HuH-7.5 (cell line): ENCODE measurements at regions not wholly inside any gene's neighbourhood (a gene's known extent, or its start where the extent isn't known, plus 50 kb on each side); places are given as distances from the start of the nearest gene placed in this dataset.
"Not testable (repeated sequence)": the region's sequence is repeated elsewhere in the genome, so short reads cannot be mapped to it uniquely, and the experiment has no call there.

Source experiments
- DNase-seq: peaks from one replicate; pipeline ENCODE4 v3.0.0; 2011; ENCODE audit warnings: low spot score

DNA sequence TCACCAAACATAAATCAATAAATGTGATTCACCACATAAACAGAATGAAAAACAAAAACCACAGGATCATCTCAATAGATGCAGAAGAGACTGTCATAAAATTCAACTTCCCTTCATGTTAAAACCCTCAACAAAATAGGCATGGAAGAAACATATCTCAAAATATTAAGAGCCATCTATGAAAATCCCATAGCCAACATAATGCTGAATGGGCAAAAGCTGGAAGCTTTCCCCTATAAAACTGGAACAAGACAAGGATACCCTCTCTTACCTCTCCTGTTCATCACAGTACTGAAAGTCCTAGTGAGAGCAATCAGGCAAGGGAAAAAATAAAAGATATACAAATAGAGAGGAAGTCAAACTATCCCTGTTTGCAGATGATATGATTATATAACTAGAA, 806.1 kb upstream of the MIR17HG start:
- no peak for DNase-seq

DNA sequence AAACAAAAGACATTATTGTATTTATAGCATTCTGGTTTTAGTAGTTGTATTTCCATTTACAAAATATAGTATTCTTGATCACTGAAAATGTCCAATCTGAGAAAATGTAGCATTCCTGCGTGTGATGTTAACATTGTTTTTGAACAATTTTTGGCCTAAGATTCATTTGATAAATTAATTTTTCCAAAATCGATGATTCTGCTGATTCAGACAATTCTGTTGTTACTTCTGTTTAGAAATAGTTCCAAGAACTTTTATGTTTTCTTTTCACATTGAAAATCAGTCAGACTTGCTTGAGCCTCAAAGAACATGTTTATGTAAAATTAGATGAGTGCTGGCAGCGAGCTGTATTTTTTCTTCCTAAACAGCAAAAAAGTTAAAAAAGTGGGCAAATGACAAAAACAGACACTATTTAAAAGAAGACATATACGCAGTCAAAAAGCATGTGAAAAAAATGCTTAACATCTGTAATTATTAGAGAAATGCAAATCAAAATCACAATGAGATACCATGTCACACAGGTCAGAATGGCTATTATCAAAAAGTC, 804.5 kb upstream of the MIR17HG start:
- no peak for DNase-seq

DNA sequence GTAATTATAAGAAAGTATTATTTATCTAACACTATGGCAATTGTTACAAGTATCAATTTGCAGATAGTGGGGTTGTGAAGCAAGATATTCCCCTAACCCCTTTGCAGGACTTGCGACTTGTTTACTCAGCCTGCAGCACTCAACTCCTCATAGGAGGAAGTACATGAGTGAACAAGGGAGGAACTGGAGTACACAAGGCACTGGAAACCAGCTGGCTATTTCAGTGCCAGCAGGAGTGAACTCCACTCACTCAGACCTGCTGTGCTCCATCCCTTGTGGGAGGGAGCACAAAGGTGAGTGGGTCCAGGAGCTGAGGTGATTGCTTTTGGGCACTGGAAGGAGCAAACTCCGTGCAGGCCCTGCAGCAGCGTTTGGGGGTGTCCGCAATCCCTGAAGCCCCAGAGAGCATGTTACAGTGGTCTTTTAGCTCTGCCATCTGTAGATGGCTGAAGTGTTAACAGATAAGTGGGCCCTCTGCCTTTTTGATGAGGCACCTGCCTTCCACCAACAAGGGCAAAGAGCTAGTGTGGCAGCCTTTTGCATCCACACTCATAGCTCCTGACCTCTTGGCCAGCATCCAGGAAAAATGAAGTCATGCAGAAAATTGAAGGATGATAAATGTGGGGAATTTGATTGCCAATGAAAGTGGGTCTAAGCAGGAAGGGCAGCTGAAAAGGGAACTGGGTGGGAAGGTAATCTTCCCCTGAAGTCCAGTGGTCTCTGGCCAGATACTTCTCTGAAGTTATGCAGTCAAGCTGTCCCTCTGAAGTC, 802.2 kb upstream of the MIR17HG start:
- no peak for DNase-seq

- DNase-seq, result no peak
These were observed 800.2 kb upstream of the MIR17HG start for GRCh38 chr13:90547272-90547790.

GRCh38 chr13:90551253-90551652, 796.2 kb upstream of the MIR17HG start:
- DNase-seq, result no peak

GRCh38 chr13:90552702-90553101, 794.8 kb upstream of the MIR17HG start:
- DNase-seq, result no peak

GRCh38 chr13:90553159-90553558, 794.3 kb upstream of the MIR17HG start:
- DNase-seq, result no peak

- DNase-seq, result no peak
These were observed 789.9 kb upstream of the MIR17HG start for GRCh38 chr13:90557626-90558025.

DNA sequence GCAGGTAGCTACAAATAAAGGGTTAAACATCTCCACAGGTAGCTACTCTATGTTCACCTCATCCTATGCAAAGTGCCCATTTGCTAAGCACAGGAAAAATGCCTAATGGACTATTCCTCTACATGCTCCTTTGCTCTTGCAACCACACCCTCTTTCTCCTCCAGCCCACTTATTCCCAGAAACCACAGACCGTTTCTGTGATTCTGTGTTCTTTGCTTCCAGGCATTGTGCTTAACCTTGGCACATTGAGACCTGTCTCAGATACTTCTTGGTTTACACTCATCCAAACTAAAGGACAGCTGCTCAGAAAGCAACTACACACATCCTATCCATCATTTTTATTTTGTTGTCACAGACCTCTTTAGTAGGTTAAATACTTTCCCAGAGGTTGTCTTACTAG, 785.0 kb upstream of the MIR17HG start:
- DNase-seq, result no peak

GRCh38 chr13:90564096-90564495, 783.4 kb upstream of the MIR17HG start:
- DNase-seq, result no peak

DNA sequence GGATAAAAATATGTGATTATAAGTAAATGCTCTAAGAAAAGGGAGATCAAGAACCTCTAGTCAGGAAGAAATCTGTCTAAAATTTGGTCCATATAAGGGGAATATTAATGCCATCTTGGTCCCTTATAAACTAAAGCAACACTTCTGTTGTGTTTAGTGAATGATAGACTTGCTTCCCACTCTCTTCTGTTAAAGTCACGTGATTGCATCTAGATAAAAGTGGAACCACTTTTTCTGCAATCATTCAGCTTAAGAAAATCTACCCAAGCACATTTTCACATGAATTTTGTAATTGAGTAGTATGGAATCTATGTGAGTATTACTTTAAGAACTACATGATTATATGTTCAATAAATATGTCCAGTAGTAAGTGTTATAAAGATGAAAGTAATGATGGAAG, 782.9 kb upstream of the MIR17HG start:
- no peak for DNase-seq

GRCh38 chr13:90565985-90566713, 781.3 kb upstream of the MIR17HG start:
- no peak for DNase-seq

GRCh38 chr13:90568165-90568564, 779.3 kb upstream of the MIR17HG start:
- no peak for DNase-seq

GRCh38 chr13:90576067-90576466, 771.4 kb upstream of the MIR17HG start:
- DNase-seq, result no peak

GRCh38 chr13:90577726-90578125, 769.8 kb upstream of the MIR17HG start:
- no peak for DNase-seq

DNA sequence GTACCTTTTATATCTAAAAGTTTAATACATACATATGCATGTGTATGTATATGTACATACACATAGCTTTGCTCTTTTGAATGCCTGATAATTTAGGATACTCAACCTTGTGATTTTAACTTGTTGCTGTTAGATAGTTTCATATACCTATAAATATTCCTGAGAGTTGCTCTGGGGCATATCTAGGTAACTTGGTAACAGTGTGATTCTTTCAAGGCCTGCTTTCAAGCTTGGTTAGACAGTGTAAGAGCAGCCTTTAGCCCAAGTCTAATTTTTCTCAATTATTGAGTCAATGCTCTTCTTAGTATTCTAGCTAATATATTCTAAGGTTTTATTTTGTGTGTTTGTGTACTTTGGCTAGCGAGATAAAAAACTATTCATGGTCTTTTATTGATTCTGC, 762.1 kb upstream of the MIR17HG start:
- DNase-seq, result no peak

DNA sequence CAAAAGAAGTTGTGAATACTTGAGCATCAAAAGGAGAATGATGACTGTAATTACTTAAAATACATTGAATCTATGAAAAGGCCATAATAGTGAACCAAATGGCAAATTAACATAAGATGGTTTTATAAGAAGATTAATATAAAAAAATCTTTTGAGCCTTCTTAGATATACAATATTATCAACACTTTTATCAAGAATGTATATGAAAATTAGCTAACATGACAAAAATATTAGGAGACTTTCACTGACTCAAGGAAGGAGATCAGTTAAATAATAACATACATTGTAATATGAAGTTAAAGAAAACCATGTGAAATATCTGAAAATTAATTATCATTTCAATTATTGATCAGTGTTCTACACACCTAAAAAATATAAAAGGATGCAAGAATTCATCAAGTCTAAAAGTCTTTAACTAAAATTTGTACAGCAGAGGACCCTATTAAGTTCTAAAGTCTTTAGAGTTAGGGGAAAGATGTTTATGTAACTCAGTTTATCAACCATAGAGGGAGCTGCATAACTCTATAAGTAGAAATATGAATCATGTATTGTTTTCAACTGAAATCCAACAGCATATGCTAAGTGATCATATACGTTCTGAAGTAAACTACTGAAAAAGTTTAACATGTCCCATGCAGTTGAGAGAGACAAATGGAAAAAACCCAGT, 756.1 kb upstream of the MIR17HG start:
- DNase-seq, result no peak

DNA sequence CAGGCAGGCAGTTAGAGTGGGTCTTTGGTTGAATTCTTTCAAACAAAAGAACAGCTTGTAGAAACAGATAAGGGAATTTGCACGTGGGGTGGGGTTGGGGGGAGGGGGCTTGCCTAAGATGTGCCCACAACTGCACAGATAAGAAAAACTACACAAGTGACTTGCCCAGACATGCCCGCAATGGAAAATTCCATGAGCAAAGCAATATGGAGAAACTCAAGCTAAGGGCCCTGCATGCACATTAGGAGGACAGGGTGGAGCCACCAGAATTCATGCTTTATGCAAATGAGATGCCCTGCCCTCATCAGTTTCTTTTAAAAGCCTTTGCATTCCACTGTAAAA, 755.6 kb upstream of the MIR17HG start:
- DNase-seq, result no peak

GRCh38 chr13:90592943-90593342, 754.5 kb upstream of the MIR17HG start:
- DNase-seq, result no peak

- no peak for DNase-seq
These were observed 752.8 kb upstream of the MIR17HG start for GRCh38 chr13:90594681-90595080.

- no peak for DNase-seq
These were observed 741.8 kb upstream of the MIR17HG start for GRCh38 chr13:90605664-90606063.

GRCh38 chr13:90606921-90607320, 740.6 kb upstream of the MIR17HG start:
- DNase-seq, result not testable (repeated sequence)

DNA sequence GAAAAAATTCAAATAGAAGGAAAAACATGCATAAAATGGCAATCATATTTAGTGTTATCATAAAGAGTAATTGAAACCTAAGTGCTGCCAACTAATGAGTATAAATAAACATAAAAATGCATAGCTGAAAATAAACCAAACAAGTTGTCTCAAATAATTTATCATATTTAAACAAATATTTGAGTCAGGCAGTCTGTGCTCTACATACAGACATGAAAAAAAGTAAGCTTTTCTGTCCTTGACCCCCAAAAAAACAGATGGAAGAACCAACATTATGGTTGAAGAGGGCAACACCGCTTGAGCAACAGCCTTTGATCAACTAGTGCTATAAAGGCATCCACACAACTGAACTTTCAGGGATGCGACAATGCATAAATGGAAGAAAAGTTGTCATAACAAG, 735.1 kb upstream of the MIR17HG start:
- DNase-seq, result no peak
